Activated naive CD4-positive, alpha-beta T cell treated with anti-CD3 and anti-CD28 coated beads, Interleukin-2, amount 10 ng/mL, durations not matched to agents 7 days and 5 days (primary cell): ENCODE measurements at regions not wholly inside any gene's neighbourhood (a gene's known extent, or its start where the extent isn't known, plus 50 kb on each side); places are given as distances from the start of the nearest gene placed in this dataset.

Experiments used
- CTCF ChIA-PET: fragments of 350-600 bp; sonication (Branson Sonifier 250); formaldehyde crosslinking; loops from one replicate; lab custom pipeline; 2021; ENCODE audit warnings: antibody characterized with exemption; lab: Charles Lee
- DNase-seq: peaks from one replicate; pipeline ENCODE4 v3.0.0-alpha.2; 2020
- H3K27ac Mint-ChIP-seq: one replicate; pipeline ENCODE4 v1.8.0; 2021; ENCODE audit warnings: mild to moderate bottlenecking, moderate library complexity, mixed read lengths
- H3K27me3 Mint-ChIP-seq: one replicate; pipeline ENCODE4 v1.8.0; 2021; ENCODE audit warnings: mild to moderate bottlenecking, mixed read lengths
- H3K36me3 Mint-ChIP-seq: one replicate; pipeline ENCODE4 v1.8.0; 2021; ENCODE audit warnings: mixed read lengths
- H3K4me1 Mint-ChIP-seq: one replicate; pipeline ENCODE4 v1.8.0; 2021; ENCODE audit warnings: mixed read lengths
- H3K4me3 Mint-ChIP-seq: one replicate; pipeline ENCODE4 v1.8.0; 2021; ENCODE audit warnings: mild to moderate bottlenecking, moderate library complexity, mixed read lengths
- H3K9me3 Mint-ChIP-seq: one replicate; pipeline ENCODE4 v1.8.0; 2021; ENCODE audit warnings: mixed read lengths

GRCh38 chr10:78327778-78328591 is 294.3 kb downstream of the RPS24 start:
- Mint-ChIP-seq H3K27me3 (peaks cover 3% of the 10 kb centered on the region), H3K27ac (no peak overlapping the region), H3K36me3 (peaks cover 7% of the 10 kb centered on the region), H3K9me3 (peaks cover 13% of the 10 kb centered on the region), H3K4me3 (no peak overlapping the region), H3K4me1 (peaks cover 8% of the 10 kb centered on the region)
- CTCF ChIA-PET, result no interaction called here
- DNase-seq, result no peak

GRCh38 chr10:78328592-78329404 is 295.1 kb downstream of the RPS24 start:
- H3K4me1 Mint-ChIP-seq, result no peaks in the 10 kb centered on the region
- DNase-seq, result no peak
- H3K27me3 Mint-ChIP-seq, result peaks cover 3% of the 10 kb centered on the region
- H3K36me3 Mint-ChIP-seq, result peaks cover 7% of the 10 kb centered on the region
- peaks cover 13% of the 10 kb centered on the region for H3K9me3 Mint-ChIP-seq
- H3K27ac Mint-ChIP-seq, result no peak overlapping the region
- CTCF ChIA-PET, result no interaction called here
- H3K4me3 Mint-ChIP-seq, result no peak overlapping the region

- CTCF ChIA-PET, result no interaction called here
- peaks cover 12% of the 10 kb centered on the region for H3K9me3 Mint-ChIP-seq
- H3K4me3 Mint-ChIP-seq, result no peak overlapping the region
- no peaks in the 10 kb centered on the region for H3K4me1 Mint-ChIP-seq
- DNase-seq, result no peak
- H3K27me3 Mint-ChIP-seq, result peaks cover 3% of the 10 kb centered on the region
- H3K27ac Mint-ChIP-seq, result no peak overlapping the region
- peaks cover 7% of the 10 kb centered on the region for H3K36me3 Mint-ChIP-seq
Measured at GRCh38 chr10:78330884-78331283, 297.2 kb downstream of the RPS24 start.

GRCh38 chr10:78331391-78331922 is 297.8 kb downstream of the RPS24 start:
- DNase-seq, result no peak
- CTCF ChIA-PET, result no interaction called here
- Mint-ChIP-seq H3K27me3 (peaks cover 3% of the 10 kb centered on the region), H3K9me3 (peaks cover 7% of the 10 kb centered on the region), H3K4me1 (no peaks in the 10 kb centered on the region), H3K27ac (no peak overlapping the region), H3K4me3 (no peak overlapping the region), H3K36me3 (peaks cover 2% of the 10 kb centered on the region)

GRCh38 chr10:78332012-78332411 is 298.3 kb downstream of the RPS24 start:
- CTCF ChIA-PET, result no interaction called here
- no peak for DNase-seq
- Mint-ChIP-seq H3K4me1 (no peaks in the 10 kb centered on the region), H3K27me3 (peaks cover 3% of the 10 kb centered on the region), H3K27ac (no peak overlapping the region), H3K9me3 (peaks cover 4% of the 10 kb centered on the region), H3K4me3 (no peak overlapping the region), H3K36me3 (no peaks in the 10 kb centered on the region)

GRCh38 chr10:78332657-78333056 is 299.0 kb downstream of the RPS24 start:
- H3K9me3 Mint-ChIP-seq, result peaks cover 2% of the 10 kb centered on the region
- H3K27me3 Mint-ChIP-seq, result peaks cover 5% of the 10 kb centered on the region
- no peaks in the 10 kb centered on the region for H3K36me3 Mint-ChIP-seq
- no peak for DNase-seq
- no peak overlapping the region for H3K4me3 Mint-ChIP-seq
- H3K4me1 Mint-ChIP-seq, result no peaks in the 10 kb centered on the region
- CTCF ChIA-PET, result no interaction called here
- H3K27ac Mint-ChIP-seq, result no peak overlapping the region

GRCh38 chr10:78333362-78334143 is 299.9 kb downstream of the RPS24 start:
- no peak overlapping the region for H3K27ac Mint-ChIP-seq
- DNase-seq, result no peak
- CTCF ChIA-PET, result no interaction called here
- no peaks in the 10 kb centered on the region for H3K4me1 Mint-ChIP-seq
- H3K9me3 Mint-ChIP-seq, result peaks cover 1% of the 10 kb centered on the region
- H3K27me3 Mint-ChIP-seq, result peaks cover 8% of the 10 kb centered on the region
- no peaks in the 10 kb centered on the region for H3K36me3 Mint-ChIP-seq
- no peak overlapping the region for H3K4me3 Mint-ChIP-seq

GRCh38 chr10:78335371-78335690 is 301.7 kb downstream of the RPS24 start:
- peaks cover 6% of the 10 kb centered on the region for H3K27me3 Mint-ChIP-seq
- CTCF ChIA-PET, result no interaction called here
- H3K36me3 Mint-ChIP-seq, result no peaks in the 10 kb centered on the region
- H3K9me3 Mint-ChIP-seq, result peaks cover 1% of the 10 kb centered on the region
- no peak overlapping the region for H3K27ac Mint-ChIP-seq
- H3K4me3 Mint-ChIP-seq, result no peak overlapping the region
- DNase-seq, result no peak
- no peaks in the 10 kb centered on the region for H3K4me1 Mint-ChIP-seq

- DNase-seq, result peak; percentile 6
- no peak overlapping the region for H3K27ac Mint-ChIP-seq
- H3K36me3 Mint-ChIP-seq, result no peaks in the 10 kb centered on the region
- H3K27me3 Mint-ChIP-seq, result peaks cover 6% of the 10 kb centered on the region
- H3K9me3 Mint-ChIP-seq, result peaks cover 1% of the 10 kb centered on the region
- no peak overlapping the region for H3K4me3 Mint-ChIP-seq
- H3K4me1 Mint-ChIP-seq, result no peaks in the 10 kb centered on the region
- CTCF ChIA-PET, result no interaction called here
Measured at GRCh38 chr10:78335691-78336401, 302.2 kb downstream of the RPS24 start.

GRCh38 chr10:78336402-78336791 is 302.7 kb downstream of the RPS24 start:
- DNase-seq, result no peak
- CTCF ChIA-PET, result no interaction called here
- no peak overlapping the region for H3K4me3 Mint-ChIP-seq
- H3K4me1 Mint-ChIP-seq, result no peaks in the 10 kb centered on the region
- peaks cover 6% of the 10 kb centered on the region for H3K27me3 Mint-ChIP-seq
- H3K36me3 Mint-ChIP-seq, result no peaks in the 10 kb centered on the region
- H3K27ac Mint-ChIP-seq, result no peak overlapping the region
- H3K9me3 Mint-ChIP-seq, result peaks cover 1% of the 10 kb centered on the region

- H3K4me1 Mint-ChIP-seq, result no peaks in the 10 kb centered on the region
- CTCF ChIA-PET, result no interaction called here
- H3K27ac Mint-ChIP-seq, result no peak overlapping the region
- peaks cover 6% of the 10 kb centered on the region for H3K27me3 Mint-ChIP-seq
- peak; percentile 5 for DNase-seq
- no peaks in the 10 kb centered on the region for H3K36me3 Mint-ChIP-seq
- H3K9me3 Mint-ChIP-seq, result peaks cover 1% of the 10 kb centered on the region
- H3K4me3 Mint-ChIP-seq, result no peak overlapping the region
Measured at GRCh38 chr10:78337016-78337415, 303.4 kb downstream of the RPS24 start.

GRCh38 chr10:78337646-78338391 is 304.2 kb downstream of the RPS24 start:
- Mint-ChIP-seq H3K27ac (no peak overlapping the region), H3K27me3 (peaks cover 8% of the 10 kb centered on the region), H3K4me3 (no peak overlapping the region), H3K36me3 (no peaks in the 10 kb centered on the region), H3K9me3 (peaks cover 1% of the 10 kb centered on the region), H3K4me1 (no peaks in the 10 kb centered on the region)
- peak; percentile 15 for DNase-seq
- CTCF ChIA-PET, result no interaction called here

- H3K27ac Mint-ChIP-seq, result no peak overlapping the region
- H3K4me1 Mint-ChIP-seq, result no peaks in the 10 kb centered on the region
- peaks cover 12% of the 10 kb centered on the region for H3K27me3 Mint-ChIP-seq
- no peaks in the 10 kb centered on the region for H3K36me3 Mint-ChIP-seq
- CTCF ChIA-PET, result no interaction called here
- DNase-seq, result no peak
- no peak overlapping the region for H3K4me3 Mint-ChIP-seq
- peaks cover 1% of the 10 kb centered on the region for H3K9me3 Mint-ChIP-seq
Measured at GRCh38 chr10:78338717-78339116, 305.1 kb downstream of the RPS24 start.
